Neural progenitor cell (in vitro differentiated cells): ENCODE measurements at regions not wholly inside any gene's neighbourhood (a gene's known extent, or its start where the extent isn't known, plus 50 kb on each side); places are given as distances from the start of the nearest gene placed in this dataset.

Source experiments
- DNase-seq: peaks from one replicate; pipeline ENCODE4 v3.0.0-alpha.2; 2016; ENCODE audit warnings: low spot score
- H2AFZ ChIP-seq: fragments of 200-600 bp; sonication (generic); replicated peaks from 2 replicates; pipeline ENCODE4 v1.6.1; 2016; ENCODE audit warnings: antibody characterized with exemption
- H3F3A ChIP-seq: fragments of 200-600 bp; sonication (generic); 2 replicates; pipeline ENCODE4 v1.6.1; 2016; ENCODE audit warnings: antibody characterized with exemption, low read depth
- H3K27ac ChIP-seq: fragments of 200-600 bp; sonication (generic); 2 replicates; pipeline ENCODE4 v1.5.1; 2016; ENCODE audit warnings: mild to moderate bottlenecking
- H3K27me3 ChIP-seq: fragments of 200-600 bp; sonication (generic); 2 replicates; pipeline ENCODE4 v1.6.1; 2016; ENCODE audit warnings: mild to moderate bottlenecking, moderate library complexity
- H3K36me3 ChIP-seq: fragments of 200-600 bp; sonication (generic); 2 replicates; pipeline ENCODE4 v1.5.1; 2016
- H3K4me1 ChIP-seq: fragments of 200-600 bp; sonication (generic); 2 replicates; pipeline ENCODE4 v1.6.1; 2016; ENCODE audit warnings: mixed run types
- H3K4me2 ChIP-seq: fragments of 200-600 bp; sonication (generic); 2 replicates; pipeline ENCODE4 v1.6.1; 2016
- H3K4me3 ChIP-seq: fragments of 200-600 bp; sonication (generic); 2 replicates; pipeline ENCODE4 v1.5.1; 2016
- H3K79me2 ChIP-seq: fragments of 200-600 bp; sonication (generic); 2 replicates; pipeline ENCODE4 v1.6.1; 2016; ENCODE audit warnings: low read depth
- H3K9ac ChIP-seq: fragments of 200-600 bp; sonication (generic); 2 replicates; pipeline ENCODE4 v1.6.1; 2016
- H3K9me3 ChIP-seq: fragments of 200-600 bp; sonication (generic); 2 replicates; pipeline ENCODE4 v1.5.1; 2016; ENCODE audit warnings: low read depth
- H4K20me1 ChIP-seq: fragments of 200-600 bp; sonication (generic); 2 replicates; pipeline ENCODE4 v1.6.1; 2016; ENCODE audit warnings: low read depth
- H3K27ac Mint-ChIP-seq: 3 replicates; pipeline ENCODE4 v1.8.0; 2021; ENCODE audit warnings: mixed read lengths
- H3K27me3 Mint-ChIP-seq: 2 replicates; pipeline ENCODE4 v1.8.0; 2022; ENCODE audit warnings: low read depth, mild to moderate bottlenecking, inconsistent platforms, moderate library complexity, mixed read lengths; ENCODE audit not compliant: insufficient read depth
- H3K36me3 Mint-ChIP-seq: 3 replicates; pipeline ENCODE4 v1.8.0; 2021; ENCODE audit warnings: mixed read lengths
- H3K4me1 Mint-ChIP-seq: 3 replicates; pipeline ENCODE4 v1.8.0; 2021; ENCODE audit warnings: mixed read lengths
- H3K4me3 Mint-ChIP-seq: 3 replicates; pipeline ENCODE4 v1.8.0; 2021; ENCODE audit warnings: mild to moderate bottlenecking, moderate library complexity, mixed read lengths
- H3K9me3 Mint-ChIP-seq: 3 replicates; pipeline ENCODE4 v1.8.0; 2020; ENCODE audit warnings: mixed read lengths
- CTCF ChIP-seq: fragments of 200-600 bp; sonication (generic); IDR thresholded peaks from 2 replicates; pipeline ENCODE4 v1.5.1; 2017; ENCODE audit warnings: antibody characterized with exemption, mild to moderate bottlenecking
- EZH2 ChIP-seq: fragments of 200-600 bp; sonication (generic); IDR thresholded peaks from 2 replicates; pipeline ENCODE4 v1.6.1; 2017; ENCODE audit warnings: antibody characterized with exemption, mild to moderate bottlenecking, moderate library complexity
- EZH2phosphoT487 ChIP-seq: fragments of 200-600 bp; sonication (generic); IDR thresholded peaks from 2 replicates; pipeline ENCODE4 v1.6.1; 2017; ENCODE audit warnings: antibody characterized with exemption

DNA sequence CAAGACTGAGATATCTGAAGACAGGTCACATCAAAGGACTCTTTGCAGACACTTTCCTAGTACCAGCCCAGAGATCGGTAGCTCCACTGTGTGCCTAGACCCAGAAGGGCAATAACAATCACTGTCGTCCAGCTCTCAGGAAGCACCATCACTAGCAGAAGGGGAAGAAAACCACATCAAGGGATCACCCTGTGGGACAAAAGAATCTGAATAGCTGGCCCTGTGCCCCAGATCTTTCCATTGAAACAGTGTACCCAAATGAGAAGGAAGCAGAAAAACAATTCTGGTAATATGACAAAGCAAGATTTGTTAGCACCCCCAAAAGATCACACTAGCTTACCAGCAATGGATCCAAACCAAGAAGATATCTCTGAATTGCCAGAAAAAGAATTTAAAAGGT is 404.4 kb upstream of the NECTIN3 start:
- DNase-seq: no peak
- H4K20me1 ChIP-seq: no peaks in the 10 kb centered on the region
- no peaks in the 10 kb centered on the region for H3K27me3 ChIP-seq
- H2AFZ ChIP-seq: no peak overlapping the region
- H3K27ac Mint-ChIP-seq: no peak overlapping the region
- H3K4me3 Mint-ChIP-seq: no peak overlapping the region
- peaks cover 4% of the 10 kb centered on the region for H3K36me3 Mint-ChIP-seq
- H3K9me3 Mint-ChIP-seq: peaks cover 26% of the 10 kb centered on the region
- peaks cover 2% of the 10 kb centered on the region for H3K27me3 Mint-ChIP-seq
- H3K4me3 ChIP-seq: no peak overlapping the region
- H3K4me1 ChIP-seq: no peaks in the 10 kb centered on the region
- H3K79me2 ChIP-seq: no peaks in the 10 kb centered on the region
- no peak overlapping the region for H3K27ac ChIP-seq
- H3K4me1 Mint-ChIP-seq: no peaks in the 10 kb centered on the region
- no peaks in the 10 kb centered on the region for H3K9me3 ChIP-seq
- no peaks in the 10 kb centered on the region for H3F3A ChIP-seq
- H3K9ac ChIP-seq: no peak overlapping the region
- H3K4me2 ChIP-seq: no peak overlapping the region
- no peaks in the 10 kb centered on the region for H3K36me3 ChIP-seq
- TF ChIP-seq CTCF (no peak), EZH2 (no peak), EZH2phosphoT487 (no peak)

DNA sequence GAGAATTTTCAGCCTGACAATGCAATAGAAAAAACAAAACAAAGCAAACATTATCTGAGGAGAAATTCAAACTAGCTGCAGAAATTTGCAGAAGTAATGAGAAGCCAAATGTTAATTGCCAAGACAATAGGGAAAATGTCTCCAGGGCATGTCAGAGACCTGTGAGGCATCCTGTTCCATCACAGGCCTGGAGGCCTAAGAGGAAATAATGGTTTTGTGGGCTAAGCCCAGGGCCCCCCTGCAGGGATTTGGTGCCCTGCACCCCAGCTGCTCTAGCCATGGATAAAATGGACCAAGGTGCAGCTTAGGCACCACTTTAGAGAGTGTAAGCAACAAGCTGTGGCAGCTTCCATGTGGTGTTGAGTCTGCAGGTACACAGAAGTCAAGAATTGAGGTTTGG is 401.2 kb upstream of the NECTIN3 start:
- Histone ChIP-seq H4K20me1 (no peaks in the 10 kb centered on the region), H3K79me2 (no peaks in the 10 kb centered on the region), H3F3A (no peaks in the 10 kb centered on the region), H3K4me1 (no peaks in the 10 kb centered on the region), H2AFZ (no peak overlapping the region), H3K4me2 (no peak overlapping the region), H3K27ac (no peak overlapping the region), H3K9me3 (no peaks in the 10 kb centered on the region), H3K9ac (no peak overlapping the region), H3K4me3 (no peak overlapping the region), H3K27me3 (no peaks in the 10 kb centered on the region), H3K36me3 (no peaks in the 10 kb centered on the region)
- H3K27ac Mint-ChIP-seq: no peak overlapping the region
- no peaks in the 10 kb centered on the region for H3K4me1 Mint-ChIP-seq
- DNase-seq: no peak
- no peak for TF ChIP-seq CTCF
- TF ChIP-seq EZH2phosphoT487: no peak
- TF ChIP-seq EZH2: no peak
- peaks cover 36% of the 10 kb centered on the region for H3K9me3 Mint-ChIP-seq
- H3K27me3 Mint-ChIP-seq: peaks cover 5% of the 10 kb centered on the region
- H3K36me3 Mint-ChIP-seq: peaks cover 2% of the 10 kb centered on the region
- H3K4me3 Mint-ChIP-seq: no peak overlapping the region

- Histone ChIP-seq H3F3A (no peaks in the 10 kb centered on the region), H3K27me3 (no peaks in the 10 kb centered on the region), H2AFZ (no peak overlapping the region), H3K9ac (no peak overlapping the region), H3K4me2 (no peak overlapping the region), H3K9me3 (no peaks in the 10 kb centered on the region), H3K4me1 (no peaks in the 10 kb centered on the region), H4K20me1 (no peaks in the 10 kb centered on the region), H3K27ac (no peak overlapping the region), H3K79me2 (no peaks in the 10 kb centered on the region), H3K4me3 (no peak overlapping the region), H3K36me3 (no peaks in the 10 kb centered on the region)
- Mint-ChIP-seq H3K4me1 (peaks cover 11% of the 10 kb centered on the region), H3K27ac (no peak overlapping the region), H3K9me3 (peaks cover 17% of the 10 kb centered on the region), H3K36me3 (no peaks in the 10 kb centered on the region), H3K27me3 (peaks cover 3% of the 10 kb centered on the region), H3K4me3 (no peak overlapping the region)
- TF ChIP-seq EZH2: no peak
- no peak for TF ChIP-seq EZH2phosphoT487
- no peak for TF ChIP-seq CTCF
- DNase-seq: no peak
These were observed 394.1 kb upstream of the NECTIN3 start for GRCh38 chr3:110677506-110677905.

DNA sequence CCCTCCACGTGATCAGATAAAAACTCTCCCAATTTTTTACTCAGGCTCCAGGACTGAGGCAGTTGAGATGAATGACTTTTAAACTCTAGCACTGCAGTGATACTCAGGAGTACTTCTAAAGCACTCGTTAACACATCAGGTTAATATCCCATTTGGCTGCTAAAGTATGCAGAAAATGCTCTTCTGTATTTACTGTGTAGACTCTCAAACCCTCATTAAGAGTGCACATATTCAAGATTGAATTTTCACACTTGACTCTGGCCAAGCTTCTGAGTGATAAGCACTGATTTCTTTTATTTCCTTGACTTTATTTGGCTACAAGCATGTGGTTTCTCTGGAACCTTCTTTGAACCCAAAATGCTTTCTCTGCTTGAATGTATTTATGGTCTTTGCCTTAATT is 392.3 kb upstream of the NECTIN3 start:
- Histone ChIP-seq H3K27ac (no peak overlapping the region), H3F3A (no peaks in the 10 kb centered on the region), H3K36me3 (no peaks in the 10 kb centered on the region), H3K9ac (no peak overlapping the region), H2AFZ (no peak overlapping the region), H3K4me1 (no peaks in the 10 kb centered on the region), H3K9me3 (no peaks in the 10 kb centered on the region), H3K79me2 (no peaks in the 10 kb centered on the region), H3K27me3 (no peaks in the 10 kb centered on the region), H3K4me3 (no peak overlapping the region), H4K20me1 (no peaks in the 10 kb centered on the region), H3K4me2 (no peak overlapping the region)
- DNase-seq: no peak
- H3K4me3 Mint-ChIP-seq: no peak overlapping the region
- no peaks in the 10 kb centered on the region for H3K36me3 Mint-ChIP-seq
- peaks cover 7% of the 10 kb centered on the region for H3K9me3 Mint-ChIP-seq
- no peak for TF ChIP-seq CTCF
- TF ChIP-seq EZH2phosphoT487: no peak
- TF ChIP-seq EZH2: no peak
- peaks cover 5% of the 10 kb centered on the region for H3K27me3 Mint-ChIP-seq
- H3K4me1 Mint-ChIP-seq: peaks cover 11% of the 10 kb centered on the region
- no peak overlapping the region for H3K27ac Mint-ChIP-seq
